CD4-positive, alpha-beta T cell (primary cell): ENCODE measurements at regions not wholly inside any gene's neighbourhood (a gene's known extent, or its start where the extent isn't known, plus 50 kb on each side); places are given as distances from the start of the nearest gene placed in this dataset.
"Not testable (repeated sequence)": the region's sequence is repeated elsewhere in the genome, so short reads cannot be mapped to it uniquely, and the experiment has no call there.

Source experiments
- ATAC-seq: fragments of 200-7000 bp; cut with Tn5 transposase; one replicate; pipeline ENCODE4 v1.10.0; 2022; ENCODE audit warnings: mild to moderate bottlenecking; ENCODE audit not compliant: poor library complexity
- CTCF ChIA-PET: fragments of 350-600 bp; sonication (Branson Sonifier 250); formaldehyde crosslinking; loops from one replicate; lab custom pipeline; 2021; ENCODE audit warnings: antibody characterized with exemption, inconsistent platforms; lab: Charles Lee
- POLR2A ChIA-PET: fragments of 350-600 bp; sonication (Branson Sonifier 250); formaldehyde crosslinking; loops from one replicate; lab custom pipeline; 2021; ENCODE audit warnings: antibody characterized with exemption, inconsistent platforms; lab: Charles Lee
- DNase-seq, 14 experiments: peaks; one replicate each; pipeline ENCODE4 v3.0.0-alpha.2; 2013 to 2020; ENCODE audit warnings: mixed read lengths in 2 of 14
- H3K27ac ChIP-seq, 2 donors: one replicate each; pipeline versions ENCODE4 v1.5.1 to v1.7.0; 2013; ENCODE audit warnings: low read length in 2 of 2, low read depth in 1 of 2, mild to moderate bottlenecking in 1 of 2
- H3K27me3 ChIP-seq, 2 experiments: 1 replicate in 1 of 2; 2 replicates in 1 of 2; pipeline versions ENCODE4 v1.6.1 to v1.7.0; 2013; ENCODE audit warnings: low read length in 2 of 2, control low read depth in 1 of 2, mild to moderate bottlenecking in 1 of 2, moderate library complexity in 1 of 2; ENCODE audit not compliant: insufficient read depth in 2 of 2, control insufficient read depth in 1 of 2
- H3K36me3 ChIP-seq: one replicate; pipeline ENCODE4 v1.6.1; 2013; ENCODE audit warnings: low read length, control low read depth; ENCODE audit not compliant: insufficient read depth
- H3K4me1 ChIP-seq: one replicate; pipeline ENCODE4 v1.6.1; 2013; ENCODE audit warnings: low read length, control low read depth; ENCODE audit not compliant: insufficient read depth
- H3K4me3 ChIP-seq: one replicate; pipeline ENCODE4 v1.5.1; 2013; ENCODE audit warnings: mild to moderate bottlenecking, low read length, moderate library complexity
- H3K9me3 ChIP-seq, 2 experiments: 1 replicate in 1 of 2; 2 replicates in 1 of 2; pipeline versions ENCODE4 v1.6.1 to v1.7.0; 2013; ENCODE audit warnings: low read length in 2 of 2, mild to moderate bottlenecking in 2 of 2, control low read depth in 1 of 2, moderate library complexity in 1 of 2; ENCODE audit not compliant: control insufficient read depth in 1 of 2, insufficient read depth in 1 of 2
- H3K27ac Mint-ChIP-seq: one replicate; pipeline ENCODE4 v1.8.0; 2020; ENCODE audit warnings: mixed read lengths
- H3K27me3 Mint-ChIP-seq: one replicate; pipeline ENCODE4 v1.8.0; 2021; ENCODE audit warnings: mixed read lengths
- H3K36me3 Mint-ChIP-seq: one replicate; pipeline ENCODE4 v1.8.0; 2021; ENCODE audit warnings: low read depth, mixed read lengths
- H3K4me1 Mint-ChIP-seq: one replicate; pipeline ENCODE4 v1.8.0; 2021; ENCODE audit warnings: low read depth, mixed read lengths
- H3K4me3 Mint-ChIP-seq: one replicate; pipeline ENCODE4 v1.8.0; 2020; ENCODE audit warnings: mild to moderate bottlenecking, mixed read lengths
- H3K9me3 Mint-ChIP-seq: one replicate; pipeline ENCODE4 v1.8.0; 2020; ENCODE audit warnings: mixed read lengths
- CTCF ChIP-seq: fragments of 200-600 bp; IDR thresholded peaks from one replicate; pipeline ENCODE4 v1.8.0; 2022; ENCODE audit warnings: antibody characterized with exemption, mild to moderate bottlenecking
- intact Hi-C, 2 experiments: fragments of 100-400 bp; cut with DNase I in 1 of 2; cut with micrococcal nuclease in 1 of 2; formaldehyde crosslinking; loops; one replicate each; pipeline versions ENCODE4 v1.15.1 to v1.9.0; 2023 to 2025; cut with DNase I, micrococcal nuclease

GRCh38 chr7:153066711-153067110, 307.2 kb downstream of the ACTR3B start:
- DNase-seq: no peak
- POLR2A ChIA-PET: no interaction called here

GRCh38 chr7:153070141-153070540, 310.6 kb downstream of the ACTR3B start:
- Histone ChIP-seq H3K27me3 (no peaks in the 10 kb centered on the region), H3K4me3 (no peak overlapping the region), H3K36me3 (no peaks in the 10 kb centered on the region), H3K27ac (no peak overlapping the region), H3K4me1 (no peaks in the 10 kb centered on the region), H3K9me3 (peaks cover 0 to 3% of the 10 kb centered on the region in 2 experiments)
- no peaks in the 10 kb centered on the region for H3K9me3 Mint-ChIP-seq
- H3K27me3 Mint-ChIP-seq: no peaks in the 10 kb centered on the region
- no peak for TF ChIP-seq CTCF
- no peak for DNase-seq
- POLR2A ChIA-PET: no interaction called here
- H3K36me3 Mint-ChIP-seq: no peaks in the 10 kb centered on the region
- intact Hi-C loops: no loop called here
- ATAC-seq: no peak
- H3K27ac Mint-ChIP-seq: no peak overlapping the region
- H3K4me1 Mint-ChIP-seq: no peaks in the 10 kb centered on the region
- H3K4me3 Mint-ChIP-seq: no peak overlapping the region
- CTCF ChIA-PET: no interaction called here

More at GRCh38 chr7:153066711-153067110, 307.2 kb downstream of the ACTR3B start:
- H3K4me3 ChIP-seq: no peak overlapping the region
- no peaks in the 10 kb centered on the region for H3K36me3 ChIP-seq
- Mint-ChIP-seq H3K9me3 (no peaks in the 10 kb centered on the region), H3K4me3 (no peak overlapping the region), H3K36me3 (no peaks in the 10 kb centered on the region), H3K4me1 (no peaks in the 10 kb centered on the region), H3K27ac (no peak overlapping the region), H3K27me3 (no peaks in the 10 kb centered on the region)
- no peaks in the 10 kb centered on the region for H3K27me3 ChIP-seq
- no peaks in the 10 kb centered on the region for H3K9me3 ChIP-seq
- intact Hi-C loops: no loop called here
- no peak overlapping the region for H3K27ac ChIP-seq
- ATAC-seq: no peak
- no peaks in the 10 kb centered on the region for H3K4me1 ChIP-seq
- no peak for TF ChIP-seq CTCF
- CTCF ChIA-PET: no interaction called here

- no peaks in the 10 kb centered on the region for H3K27me3 ChIP-seq
- ChIA-PET CTCF (no interaction called here), POLR2A (no interaction called here)
- H3K27ac ChIP-seq: no peak overlapping the region
- no peak overlapping the region for H3K4me3 ChIP-seq
- intact Hi-C loops: no loop called here
- DNase-seq (no peak), ATAC-seq (no peak)
- Mint-ChIP-seq H3K4me3 (no peak overlapping the region), H3K9me3 (no peaks in the 10 kb centered on the region), H3K36me3 (no peaks in the 10 kb centered on the region), H3K4me1 (no peaks in the 10 kb centered on the region), H3K27ac (no peak overlapping the region), H3K27me3 (no peaks in the 10 kb centered on the region)
- peaks cover 0 to 3% of the 10 kb centered on the region in 2 experiments for H3K9me3 ChIP-seq
- H3K36me3 ChIP-seq: no peaks in the 10 kb centered on the region
- no peak for TF ChIP-seq CTCF
- no peaks in the 10 kb centered on the region for H3K4me1 ChIP-seq
These were observed 313.3 kb downstream of the ACTR3B start for GRCh38 chr7:153072806-153073205.

- intact Hi-C loops, POLR2A ChIA-PET, H3K4me1 Mint-ChIP-seq, ATAC-seq, H3K36me3 ChIP-seq, DNase-seq, H3K9me3 ChIP-seq, H3K27ac Mint-ChIP-seq, H3K4me3 Mint-ChIP-seq, H3K27ac ChIP-seq, H3K36me3 Mint-ChIP-seq, H3K4me1 ChIP-seq, CTCF ChIA-PET, H3K4me3 ChIP-seq, H3K9me3 Mint-ChIP-seq, H3K27me3 Mint-ChIP-seq, H3K27me3 ChIP-seq: not testable (repeated sequence)
These were observed 316.7 kb downstream of the ACTR3B start for GRCh38 chr7:153076289-153076688.
